ENCODE measurements at regions not wholly inside any gene's neighbourhood (a gene's known extent, or its start where the extent isn't known, plus 50 kb on each side); places are given as distances from the start of the nearest gene placed in this dataset.

GRCh38 chr6:114521926-114522325, 179.1 kb upstream of the HS3ST5 start:
- TF ChIP-seq STAG1 (CRISPR knock-in tag; IDR thresholded peaks at IDR 0.05) (no peak), ZBTB33 (CRISPR knock-in tag; IDR thresholded peaks at IDR 0.05) (no peak), NR2C2 (CRISPR knock-in tag; IDR thresholded peaks at IDR 0.05; ENCODE audit: borderline replicate concordance) (no peak), PHF8 (CRISPR knock-in tag; IDR thresholded peaks at IDR 0.05) (no peak), SMC3 (IDR thresholded peaks at IDR 0.05; ENCODE audit: low read length) (no peak), NRL (CRISPR knock-in tag; IDR thresholded peaks at IDR 0.05; ENCODE audit: borderline replicate concordance) (no peak), TOPORS (CRISPR knock-in tag; IDR thresholded peaks at IDR 0.05) (no peak), ZSCAN31 (CRISPR knock-in tag; IDR thresholded peaks at IDR 0.05; ENCODE audit: low read depth) (no peak), NFRKB (IDR thresholded peaks at IDR 0.05) (no peak)

Data from HepG2 (cell line).